KMS-11 (cell line): ENCODE measurements at regions not wholly inside any gene's neighbourhood (a gene's known extent, or its start where the extent isn't known, plus 50 kb on each side); places are given as distances from the start of the nearest gene placed in this dataset.

Source experiments
- H2AFZ ChIP-seq: fragments of 200-600 bp; sonication (generic); 2 replicates; pipeline ENCODE4 v1.6.1; 2016; ENCODE audit warnings: antibody characterized with exemption, mixed run types, low read depth
- H3K27ac ChIP-seq: fragments of 200-600 bp; sonication (generic); 2 replicates; pipeline ENCODE4 v1.6.1; 2016; ENCODE audit warnings: mild to moderate bottlenecking, mixed run types
- H3K27me3 ChIP-seq: fragments of 200-600 bp; sonication (generic); 2 replicates; pipeline ENCODE4 v1.6.1; 2017; ENCODE audit warnings: mild to moderate bottlenecking, low read depth, mixed run types, moderate library complexity; ENCODE audit not compliant: insufficient read depth
- H3K36me3 ChIP-seq: fragments of 200-600 bp; sonication (generic); 2 replicates; pipeline ENCODE4 v1.6.1; 2017; ENCODE audit warnings: mild to moderate bottlenecking, mixed run types; ENCODE audit not compliant: insufficient read depth
- H3K4me1 ChIP-seq: fragments of 200-600 bp; sonication (generic); 2 replicates; pipeline ENCODE4 v1.6.1; 2016; ENCODE audit warnings: mild to moderate bottlenecking, low read depth, mixed run types; ENCODE audit not compliant: poor library complexity, severe bottlenecking
- H3K4me2 ChIP-seq: fragments of 200-600 bp; sonication (generic); 2 replicates; pipeline ENCODE4 v1.7.0; 2016; ENCODE audit warnings: mild to moderate bottlenecking, mixed run types
- H3K4me3 ChIP-seq: fragments of 200-600 bp; sonication (generic); IDR thresholded peaks from 2 replicates; pipeline ENCODE4 v1.6.1; 2017; ENCODE audit warnings: low read depth, low read length, mixed read lengths; ENCODE audit not compliant: insufficient read depth
- H3K79me2 ChIP-seq: fragments of 200-600 bp; sonication (generic); 2 replicates; pipeline ENCODE4 v1.6.1; 2016; ENCODE audit warnings: low read depth, mixed run types; ENCODE audit not compliant: insufficient read depth
- H3K9ac ChIP-seq: fragments of 200-600 bp; sonication (generic); 2 replicates; pipeline ENCODE4 v1.6.1; 2016; ENCODE audit warnings: mild to moderate bottlenecking, mixed run types
- H4K20me1 ChIP-seq: fragments of 200-600 bp; sonication (generic); 2 replicates; pipeline ENCODE4 v1.6.1; 2016; ENCODE audit warnings: mild to moderate bottlenecking, mixed run types; ENCODE audit not compliant: insufficient read depth
- TF ChIP-seq, protein P1 (sequence below): fragments of 200-600 bp; sonication (generic); conservative IDR thresholded peaks from 2 replicates; pipeline ENCODE4 v1.6.1; 2017; ENCODE audit warnings: low read depth, mild to moderate bottlenecking, antibody characterized with exemption, low read length, moderate library complexity, mixed read lengths

DNA sequence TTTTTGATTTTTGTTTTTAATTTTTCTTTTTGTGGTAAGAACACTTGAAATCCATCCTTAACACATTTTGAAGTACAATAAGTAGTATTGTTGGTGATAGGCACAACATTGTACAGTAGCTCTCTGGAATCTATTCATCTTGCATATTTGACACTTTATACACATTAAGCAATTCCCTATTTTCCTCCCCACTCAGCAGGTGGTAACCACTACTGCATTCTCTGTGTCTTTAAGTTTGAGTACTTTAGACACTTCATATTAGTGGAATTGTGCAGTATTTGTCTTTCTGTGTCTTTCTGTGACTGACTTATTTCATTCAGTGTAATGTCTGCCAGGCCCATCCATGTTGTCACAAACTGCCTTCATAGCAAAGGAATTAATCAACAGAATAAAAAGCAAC, 471.7 kb upstream of the CDH20 start:
- Histone ChIP-seq H4K20me1 (no peaks in the 10 kb centered on the region), H3K79me2 (no peaks in the 10 kb centered on the region), H3K27ac (no peak overlapping the region), H2AFZ (no peak overlapping the region), H3K36me3 (no peaks in the 10 kb centered on the region), H3K4me2 (no peak overlapping the region), H3K9ac (no peak overlapping the region), H3K4me3 (no peak overlapping the region), H3K4me1 (peaks cover 11% of the 10 kb centered on the region), H3K27me3 (no peaks in the 10 kb centered on the region)
- TF ChIP-seq, protein P1, sequence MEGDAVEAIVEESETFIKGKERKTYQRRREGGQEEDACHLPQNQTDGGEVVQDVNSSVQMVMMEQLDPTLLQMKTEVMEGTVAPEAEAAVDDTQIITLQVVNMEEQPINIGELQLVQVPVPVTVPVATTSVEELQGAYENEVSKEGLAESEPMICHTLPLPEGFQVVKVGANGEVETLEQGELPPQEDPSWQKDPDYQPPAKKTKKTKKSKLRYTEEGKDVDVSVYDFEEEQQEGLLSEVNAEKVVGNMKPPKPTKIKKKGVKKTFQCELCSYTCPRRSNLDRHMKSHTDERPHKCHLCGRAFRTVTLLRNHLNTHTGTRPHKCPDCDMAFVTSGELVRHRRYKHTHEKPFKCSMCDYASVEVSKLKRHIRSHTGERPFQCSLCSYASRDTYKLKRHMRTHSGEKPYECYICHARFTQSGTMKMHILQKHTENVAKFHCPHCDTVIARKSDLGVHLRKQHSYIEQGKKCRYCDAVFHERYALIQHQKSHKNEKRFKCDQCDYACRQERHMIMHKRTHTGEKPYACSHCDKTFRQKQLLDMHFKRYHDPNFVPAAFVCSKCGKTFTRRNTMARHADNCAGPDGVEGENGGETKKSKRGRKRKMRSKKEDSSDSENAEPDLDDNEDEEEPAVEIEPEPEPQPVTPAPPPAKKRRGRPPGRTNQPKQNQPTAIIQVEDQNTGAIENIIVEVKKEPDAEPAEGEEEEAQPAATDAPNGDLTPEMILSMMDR = no peak

DNA sequence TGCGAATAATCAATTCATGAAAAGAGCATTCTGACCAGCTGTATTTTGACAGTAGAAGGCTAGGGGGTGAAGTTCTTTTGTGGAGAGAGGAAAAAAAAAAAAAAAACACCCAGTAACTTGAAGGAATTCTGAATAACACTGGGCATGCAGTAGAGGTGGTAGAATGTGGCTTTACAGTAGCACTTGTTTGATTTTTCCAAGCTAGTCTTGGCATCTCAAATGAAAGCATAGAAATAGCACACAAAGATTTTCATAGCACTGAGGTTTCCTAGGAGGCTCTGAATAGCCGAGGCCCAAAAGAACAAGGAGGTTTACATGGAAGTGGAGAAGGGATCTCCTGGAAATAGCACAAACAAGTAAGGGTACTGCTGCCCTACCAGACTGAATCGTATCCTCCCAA, 470.2 kb upstream of the CDH20 start:
- no peaks in the 10 kb centered on the region for H3K27me3 ChIP-seq
- no peaks in the 10 kb centered on the region for H4K20me1 ChIP-seq
- TF ChIP-seq, protein P1 = no peak
- H3K9ac ChIP-seq = no peak overlapping the region
- no peak overlapping the region for H3K4me2 ChIP-seq
- no peak overlapping the region for H3K27ac ChIP-seq
- H3K79me2 ChIP-seq = no peaks in the 10 kb centered on the region
- peaks cover 11% of the 10 kb centered on the region for H3K4me1 ChIP-seq
- H2AFZ ChIP-seq = no peak overlapping the region
- no peaks in the 10 kb centered on the region for H3K36me3 ChIP-seq
- no peak overlapping the region for H3K4me3 ChIP-seq

DNA sequence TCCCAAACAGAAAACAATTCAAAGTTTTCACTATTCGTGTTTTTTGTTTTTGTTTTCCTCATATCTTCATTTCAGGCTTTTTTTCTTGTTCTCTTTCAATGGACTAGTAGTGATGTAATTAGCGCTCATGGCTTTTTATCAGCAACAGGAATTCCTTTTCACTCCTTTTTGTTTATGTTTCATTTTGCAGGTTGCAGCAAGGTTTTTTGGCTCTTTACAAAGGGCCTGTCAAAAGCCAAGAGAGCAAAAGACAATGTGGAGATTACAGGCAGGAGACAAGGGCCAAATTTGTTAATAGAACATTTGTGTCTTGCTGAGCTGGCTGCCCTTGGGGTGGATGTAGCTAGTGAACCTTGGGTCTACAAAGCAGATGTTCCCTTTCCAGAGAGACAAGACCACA, 467.4 kb upstream of the CDH20 start:
- Histone ChIP-seq H3K79me2 (no peaks in the 10 kb centered on the region), H2AFZ (no peak overlapping the region), H3K9ac (no peak overlapping the region), H4K20me1 (no peaks in the 10 kb centered on the region), H3K4me2 (no peak overlapping the region), H3K27me3 (no peaks in the 10 kb centered on the region), H3K4me3 (no peak overlapping the region), H3K27ac (no peak overlapping the region), H3K4me1 (peaks cover 14% of the 10 kb centered on the region), H3K36me3 (no peaks in the 10 kb centered on the region)
- TF ChIP-seq, protein P1 = no peak

DNA sequence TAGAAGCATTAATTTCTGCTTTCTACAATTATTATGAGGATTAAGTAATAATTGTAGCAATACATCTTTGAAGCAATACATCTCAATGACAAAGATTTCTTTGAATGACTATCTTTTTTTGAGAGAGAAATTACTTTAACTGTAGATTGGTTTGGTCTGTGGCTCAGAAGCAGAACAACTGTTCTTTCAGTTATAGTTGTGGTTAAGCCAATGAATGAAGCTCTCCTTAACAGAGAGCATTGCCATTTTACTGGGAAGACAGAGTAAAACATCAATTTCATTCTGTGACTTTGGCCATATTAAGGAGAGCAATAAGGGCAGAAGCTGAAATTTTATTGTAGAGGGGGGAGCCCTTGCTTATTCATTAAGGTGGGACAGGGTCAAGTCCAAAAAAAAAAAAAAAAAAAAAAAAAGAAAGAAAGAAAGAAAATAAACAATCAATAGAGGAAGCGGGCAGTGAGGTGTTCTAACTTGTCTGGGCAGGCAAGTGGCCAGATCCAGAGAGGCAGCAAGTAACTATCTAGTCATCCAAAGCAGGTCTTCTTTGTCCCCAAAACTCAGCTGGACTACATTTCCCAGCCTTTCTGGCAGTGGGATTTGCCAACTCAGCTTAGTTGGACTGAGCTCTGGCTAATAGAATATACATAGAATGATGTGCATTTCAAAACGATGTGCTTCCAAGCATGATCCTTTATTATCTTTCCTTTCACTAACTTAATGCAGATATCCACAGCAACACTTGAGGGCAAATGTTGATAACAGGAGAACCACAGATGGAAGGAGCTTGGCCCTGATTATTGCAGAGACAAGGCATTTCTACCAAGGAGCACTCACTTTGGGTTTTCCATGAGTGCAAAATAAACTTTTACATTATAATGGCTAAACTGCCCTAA, 462.7 kb upstream of the CDH20 start:
- Histone ChIP-seq H3K79me2 (no peaks in the 10 kb centered on the region), H2AFZ (no peak overlapping the region), H3K27me3 (no peaks in the 10 kb centered on the region), H4K20me1 (no peaks in the 10 kb centered on the region), H3K27ac (no peak overlapping the region), H3K4me2 (no peak overlapping the region), H3K36me3 (no peaks in the 10 kb centered on the region), H3K9ac (no peak overlapping the region), H3K4me1 (peaks cover 3% of the 10 kb centered on the region), H3K4me3 (no peak overlapping the region)
- TF ChIP-seq, protein P1 = no peak
